ENCODE measurements at regions not wholly inside any gene's neighbourhood (a gene's known extent, or its start where the extent isn't known, plus 50 kb on each side); places are given as distances from the start of the nearest gene placed in this dataset.

- H3K4me3 ChIP-seq (ENCODE audit: control insufficient read depth, low read depth, low read length) = no peak overlapping the region
- no peak for DNase-seq (ENCODE audit: low read depth)
- TF ChIP-seq, protein P1, sequence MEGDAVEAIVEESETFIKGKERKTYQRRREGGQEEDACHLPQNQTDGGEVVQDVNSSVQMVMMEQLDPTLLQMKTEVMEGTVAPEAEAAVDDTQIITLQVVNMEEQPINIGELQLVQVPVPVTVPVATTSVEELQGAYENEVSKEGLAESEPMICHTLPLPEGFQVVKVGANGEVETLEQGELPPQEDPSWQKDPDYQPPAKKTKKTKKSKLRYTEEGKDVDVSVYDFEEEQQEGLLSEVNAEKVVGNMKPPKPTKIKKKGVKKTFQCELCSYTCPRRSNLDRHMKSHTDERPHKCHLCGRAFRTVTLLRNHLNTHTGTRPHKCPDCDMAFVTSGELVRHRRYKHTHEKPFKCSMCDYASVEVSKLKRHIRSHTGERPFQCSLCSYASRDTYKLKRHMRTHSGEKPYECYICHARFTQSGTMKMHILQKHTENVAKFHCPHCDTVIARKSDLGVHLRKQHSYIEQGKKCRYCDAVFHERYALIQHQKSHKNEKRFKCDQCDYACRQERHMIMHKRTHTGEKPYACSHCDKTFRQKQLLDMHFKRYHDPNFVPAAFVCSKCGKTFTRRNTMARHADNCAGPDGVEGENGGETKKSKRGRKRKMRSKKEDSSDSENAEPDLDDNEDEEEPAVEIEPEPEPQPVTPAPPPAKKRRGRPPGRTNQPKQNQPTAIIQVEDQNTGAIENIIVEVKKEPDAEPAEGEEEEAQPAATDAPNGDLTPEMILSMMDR (IDR thresholded peaks at IDR 0.05; ENCODE audit: control insufficient read depth, insufficient read depth, low read depth, low read length, missing control alignments) = no peak
Observed at GRCh38 chr14:85235868-85236267, 294.1 kb upstream of the FLRT2 start.

DNA sequence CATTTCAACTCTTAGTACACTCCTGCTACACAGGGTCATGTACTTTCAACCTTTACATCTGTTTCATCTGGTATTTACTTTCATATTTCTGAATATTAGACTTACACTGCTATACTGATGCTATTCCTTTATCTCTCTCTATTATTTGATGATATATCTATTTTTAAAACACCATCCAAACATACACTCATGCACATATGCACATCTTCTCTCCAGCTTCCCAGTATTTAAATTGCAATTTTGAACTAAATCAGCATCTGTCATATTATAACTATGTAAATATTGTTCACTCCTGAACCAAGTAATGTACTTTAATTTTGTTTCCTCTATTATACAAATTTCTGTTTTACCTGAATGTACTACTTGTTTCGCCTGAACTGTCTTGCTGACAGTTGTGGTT is 293.6 kb upstream of the FLRT2 start:
- no peak for DNase-seq (ENCODE audit: low read depth)
- TF ChIP-seq, protein P1 (IDR thresholded peaks at IDR 0.05; ENCODE audit: control insufficient read depth, insufficient read depth, low read depth, low read length, missing control alignments) = no peak
- H3K4me3 ChIP-seq (ENCODE audit: control insufficient read depth, low read depth, low read length) = no peak overlapping the region

- H3K4me3 ChIP-seq (ENCODE audit: control insufficient read depth, low read depth, low read length) = no peak overlapping the region
- TF ChIP-seq, protein P1 (IDR thresholded peaks at IDR 0.05; ENCODE audit: control insufficient read depth, insufficient read depth, low read depth, low read length, missing control alignments) = no peak
- DNase-seq (ENCODE audit: low read depth) = no peak
Observed at GRCh38 chr14:85239791-85240190, 290.2 kb upstream of the FLRT2 start.

DNA sequence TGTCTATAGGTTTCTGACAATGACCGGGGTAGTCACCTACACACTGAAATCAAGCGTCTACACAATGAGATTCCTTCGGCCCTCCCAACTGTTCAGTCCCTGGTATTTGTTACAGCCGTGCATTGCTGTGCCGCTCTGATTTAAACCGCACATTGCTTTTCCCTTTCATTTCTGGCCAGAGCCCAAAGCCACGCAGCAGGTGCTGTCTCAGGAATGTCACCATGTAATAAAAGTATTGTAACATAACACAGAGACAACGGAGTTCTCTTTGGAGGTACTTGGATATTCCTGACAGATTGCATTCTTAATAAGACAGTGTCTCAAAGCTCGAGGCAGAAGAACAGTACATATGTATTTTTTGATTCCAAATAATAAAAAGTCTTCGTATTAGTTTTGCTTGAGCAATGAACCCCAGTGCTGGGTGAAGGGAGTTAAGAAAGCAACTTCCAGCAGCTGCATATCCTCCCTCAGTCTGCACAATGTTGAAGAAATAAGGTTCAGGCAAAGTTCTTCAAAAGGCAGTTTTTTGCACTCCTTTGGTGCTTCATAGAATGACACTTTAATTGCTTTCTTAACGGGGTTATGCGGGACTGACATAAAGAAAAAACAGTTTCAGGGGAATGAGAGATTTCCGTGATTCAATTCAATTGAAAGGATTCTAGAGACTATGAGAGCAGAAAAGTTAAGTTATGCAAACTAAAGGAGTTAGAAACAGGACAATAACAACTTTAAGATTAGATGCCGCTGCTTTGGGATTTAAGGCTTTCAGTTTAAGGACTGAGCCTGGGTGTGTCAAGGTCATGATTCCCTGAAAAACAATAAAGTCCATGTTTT is 288.7 kb upstream of the FLRT2 start:
- DNase-seq (ENCODE audit: low read depth) = no peak
- no peak overlapping the region for H3K4me3 ChIP-seq (ENCODE audit: control insufficient read depth, low read depth, low read length)
- TF ChIP-seq, protein P1 (IDR thresholded peaks at IDR 0.05; ENCODE audit: control insufficient read depth, insufficient read depth, low read depth, low read length, missing control alignments) = no peak

DNA sequence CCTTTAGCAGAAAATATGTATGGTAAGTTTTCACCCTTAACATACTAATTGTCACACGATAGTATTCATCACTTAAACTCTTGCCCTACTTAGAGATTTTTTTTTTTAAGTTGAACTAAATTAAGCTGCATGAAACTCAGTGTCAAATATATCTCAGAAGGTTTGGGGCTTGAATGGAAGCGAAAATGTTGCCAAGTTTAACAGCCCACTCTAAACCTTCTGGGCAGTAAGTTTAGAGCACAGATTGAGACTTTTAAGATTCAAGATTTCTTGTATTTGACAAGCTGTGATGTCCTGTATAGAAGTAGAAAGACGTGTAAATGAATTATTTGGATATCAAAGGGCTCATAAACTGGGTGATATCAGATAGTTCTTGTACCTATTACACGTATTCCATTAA is 287.3 kb upstream of the FLRT2 start:
- no peak for DNase-seq (ENCODE audit: low read depth)
- no peak overlapping the region for H3K4me3 ChIP-seq (ENCODE audit: control insufficient read depth, low read depth, low read length)
- TF ChIP-seq, protein P1 (IDR thresholded peaks at IDR 0.05; ENCODE audit: control insufficient read depth, insufficient read depth, low read depth, low read length, missing control alignments) = no peak

DNA sequence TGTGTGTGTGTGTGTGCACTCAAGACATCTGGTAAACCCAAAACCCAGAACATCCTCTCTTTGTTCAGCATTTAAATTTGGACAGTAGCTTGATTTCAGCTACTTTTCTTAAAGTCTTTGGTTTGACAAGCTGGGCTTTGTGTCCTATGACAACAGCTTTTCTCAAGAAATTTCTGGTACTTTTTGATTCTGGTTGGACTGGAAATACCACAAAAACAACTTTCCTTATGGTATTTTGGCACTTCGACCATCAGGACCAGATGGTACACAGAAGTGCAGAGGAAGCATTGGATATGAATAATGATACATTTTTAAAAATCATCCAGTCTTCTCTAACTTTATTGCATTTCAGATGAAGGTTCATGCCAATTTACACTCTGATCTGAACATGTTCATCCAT is 286.6 kb upstream of the FLRT2 start:
- DNase-seq (ENCODE audit: low read depth) = no peak
- TF ChIP-seq, protein P1 (IDR thresholded peaks at IDR 0.05; ENCODE audit: control insufficient read depth, insufficient read depth, low read depth, low read length, missing control alignments) = no peak
- H3K4me3 ChIP-seq (ENCODE audit: control insufficient read depth, low read depth, low read length) = no peak overlapping the region
